MM.1S (cell line): ENCODE measurements at regions not wholly inside any gene's neighbourhood (a gene's known extent, or its start where the extent isn't known, plus 50 kb on each side); places are given as distances from the start of the nearest gene placed in this dataset.

ENCODE experiments used
- CTCF ChIP-seq: fragments of 300-600 bp; sonication (generic); IDR thresholded peaks from 2 replicates; pipeline ENCODE4 v1.5.1; 2016; ENCODE audit warnings: antibody characterized with exemption, low read length, mixed read lengths
- EZH2 ChIP-seq: fragments of 300-600 bp; sonication (generic); optimal IDR thresholded peaks from 2 replicates; pipeline ENCODE3; 2017; ENCODE audit warnings: low read depth, mild to moderate bottlenecking, antibody characterized with exemption, low read length, mixed read lengths
- EZH2phosphoT487 ChIP-seq: fragments of 300-600 bp; sonication (generic); IDR thresholded peaks from 2 replicates; pipeline ENCODE4 v1.6.1; 2018; ENCODE audit warnings: antibody characterized with exemption, low read length

- TF ChIP-seq EZH2 (no peak), CTCF (no peak), EZH2phosphoT487 (no peak)
Measured at GRCh38 chr14:62066304-62066703, 304.1 kb downstream of the SNAPC1 start.
